IMR-90 (cell line): ENCODE measurements at regions not wholly inside any gene's neighbourhood (a gene's known extent, or its start where the extent isn't known, plus 50 kb on each side); places are given as distances from the start of the nearest gene placed in this dataset.
"Not testable (repeated sequence)": the region's sequence is repeated elsewhere in the genome, so short reads cannot be mapped to it uniquely, and the experiment has no call there.

Source experiments
- ATAC-seq: fragments of 200-7000 bp; cut with Tn5 transposase; 2 replicates; pipeline ENCODE4 v1.9.1; 2020; ENCODE audit warnings: low read depth, mild to moderate bottlenecking, moderate library complexity
- BruUV-seq: library from RNA; stranded (reverse); fragments of 400-500 nt; replicated peaks from 2 replicates; lab custom pipeline; 2021; lab: Mats Ljungman, UMichigan
- CTCF ChIA-PET: fragments of 300-600 bp; formaldehyde crosslinking; extraction: SDS; loops from one replicate; lab custom pipeline; 2021; ENCODE audit warnings: antibody characterized with exemption; lab: Yijun Ruan, JAX
- POLR2A ChIA-PET: fragments of 300-600 bp; sonication (Branson Sonifier 250); formaldehyde crosslinking; loops from one replicate; lab custom pipeline; 2022; ENCODE audit warnings: antibody characterized with exemption; ENCODE audit not compliant: unreplicated experiment; lab: Charles Lee
- DNase-seq: peaks from one replicate; pipeline ENCODE4 v3.0.0; 2013
- H2AFZ ChIP-seq: replicated peaks from 2 replicates; pipeline ENCODE3; 2013; ENCODE audit warnings: low read length, mild to moderate bottlenecking; ENCODE audit not compliant: poor library complexity
- H2AK5ac ChIP-seq: 2 replicates; pipeline ENCODE4 v1.6.1; 2013; ENCODE audit warnings: low read depth, low read length, inconsistent platforms
- H2AK9ac ChIP-seq: replicated peaks from 2 replicates; pipeline ENCODE3; 2013; ENCODE audit warnings: mild to moderate bottlenecking, low read depth, low read length, moderate library complexity; ENCODE audit not compliant: poor library complexity
- H2BK120ac ChIP-seq: 2 replicates; pipeline ENCODE4 v1.6.1; 2013; ENCODE audit warnings: low read depth, low read length, inconsistent platforms
- H2BK15ac ChIP-seq: 3 replicates; pipeline ENCODE4 v1.6.1; 2013; ENCODE audit warnings: low read depth, low read length, inconsistent platforms
- H2BK20ac ChIP-seq: 2 replicates; pipeline ENCODE4 v1.6.1; 2013; ENCODE audit warnings: low read depth, mild to moderate bottlenecking, inconsistent platforms, low read length, moderate library complexity
- H2BK5ac ChIP-seq: 2 replicates; pipeline ENCODE4 v1.6.1; 2013; ENCODE audit warnings: mild to moderate bottlenecking, low read depth, low read length, inconsistent platforms; ENCODE audit not compliant: poor library complexity, severe bottlenecking
- H3K14ac ChIP-seq: replicated peaks from 2 replicates; pipeline ENCODE4 v1.6.1; 2013; ENCODE audit warnings: low read depth, low read length, inconsistent platforms
- H3K18ac ChIP-seq: 2 replicates; pipeline ENCODE4 v1.6.1; 2013; ENCODE audit warnings: low read depth, low read length, control low read depth
- H3K23ac ChIP-seq: 2 replicates; pipeline ENCODE4 v1.6.1; 2013; ENCODE audit warnings: low read depth, low read length, inconsistent platforms
- H3K27ac ChIP-seq: 2 replicates; pipeline ENCODE4 v1.5.1; 2013; ENCODE audit warnings: mild to moderate bottlenecking, control low read depth, low read length; ENCODE audit not compliant: insufficient read depth
- H3K27me3 ChIP-seq: 2 replicates; pipeline ENCODE4 v1.6.1; 2013; ENCODE audit warnings: low read length; ENCODE audit not compliant: control insufficient read depth, insufficient read depth
- H3K36me3 ChIP-seq: 2 replicates; pipeline ENCODE4 v1.6.1; 2013; ENCODE audit warnings: low read length, mixed read lengths; ENCODE audit not compliant: control insufficient read depth, insufficient read depth
- H3K4ac ChIP-seq: 2 replicates; pipeline ENCODE4 v1.6.1; 2013; ENCODE audit warnings: low read depth, low read length, inconsistent platforms
- H3K4me1 ChIP-seq: 2 replicates; pipeline ENCODE4 v1.6.1; 2013; ENCODE audit warnings: low read length, mixed read lengths; ENCODE audit not compliant: control insufficient read depth, insufficient read depth
- H3K4me2 ChIP-seq: 2 replicates; pipeline ENCODE4 v1.6.1; 2013; ENCODE audit warnings: low read depth, mild to moderate bottlenecking, control low read depth, low read length, moderate library complexity
- H3K4me3 ChIP-seq: 2 replicates; pipeline ENCODE4 v1.5.1; 2013; ENCODE audit warnings: low read depth, mild to moderate bottlenecking, control low read depth, low read length, moderate library complexity; ENCODE audit not compliant: insufficient read depth
- H3K56ac ChIP-seq: 2 replicates; pipeline ENCODE4 v1.6.1; 2013; ENCODE audit warnings: low read length, inconsistent platforms; ENCODE audit not compliant: insufficient read depth; ENCODE audit errors: extremely low read depth
- H3K79me1 ChIP-seq, 2 experiments: 2 replicates each; pipeline ENCODE4 v1.6.1; 2013; ENCODE audit warnings: low read length in 2 of 2, inconsistent platforms in 1 of 2, low read depth in 1 of 2
- H3K9ac ChIP-seq: 2 replicates; pipeline ENCODE4 v1.6.1; 2013; ENCODE audit warnings: low read depth, low read length, control low read depth
- H3K9me1 ChIP-seq: 2 replicates; pipeline ENCODE4 v1.6.1; 2013; ENCODE audit warnings: low read length, inconsistent platforms; ENCODE audit not compliant: insufficient read depth
- H3K9me3 ChIP-seq: 2 replicates; pipeline ENCODE4 v1.6.1; 2013; ENCODE audit warnings: low read length; ENCODE audit not compliant: control insufficient read depth, insufficient read depth
- H4K20me1 ChIP-seq: 2 replicates; pipeline ENCODE4 v1.6.1; 2013; ENCODE audit warnings: low read length, inconsistent platforms; ENCODE audit not compliant: insufficient read depth
- H4K5ac ChIP-seq: 2 replicates; pipeline ENCODE4 v1.6.1; 2013; ENCODE audit warnings: mild to moderate bottlenecking, low read depth, low read length, control low read depth
- H4K8ac ChIP-seq, 2 experiments: 2 replicates each; pipeline ENCODE4 v1.6.1; 2013; ENCODE audit warnings: low read depth in 2 of 2, low read length in 2 of 2, control low read depth in 1 of 2, inconsistent platforms in 1 of 2
- H4K91ac ChIP-seq: 2 replicates; pipeline ENCODE4 v1.6.1; 2013; ENCODE audit warnings: low read depth, low read length, inconsistent platforms; ENCODE audit not compliant: insufficient read depth
- CEBPB ChIP-seq: IDR thresholded peaks from 2 replicates; pipeline ENCODE4 v1.6.1; 2012; ENCODE audit warnings: low read depth, low read length, improper control_type of control experiment
- ELK1 ChIP-seq: fragments of 150-350 bp; IDR thresholded peaks from 2 replicates; pipeline ENCODE4 v1.6.1; 2016; ENCODE audit warnings: low read depth, mild to moderate bottlenecking, low read length, moderate library complexity, borderline replicate concordance
- MAFK ChIP-seq: IDR thresholded peaks from 2 replicates; pipeline ENCODE4 v1.6.1; 2012; ENCODE audit warnings: low read depth, low read length, improper control_type of control experiment
- NFE2L2 ChIP-seq: fragments of 150-350 bp; IDR thresholded peaks from 2 replicates; pipeline ENCODE4 v1.6.1; 2016; ENCODE audit warnings: low read depth, mild to moderate bottlenecking, low read length
- RFX5 ChIP-seq: IDR thresholded peaks from 2 replicates; pipeline ENCODE4 v1.8.0; 2012; ENCODE audit warnings: low read depth, mild to moderate bottlenecking, low read length, moderate library complexity
- WGBS, 2 experiments: methylation state at CpG; one replicate each; pipeline versions ENCODE4 v1.1.5 to v1.1.7; 2013; ENCODE audit warnings: missing lambda C conversion rate in 2 of 2; ENCODE audit not compliant: insufficient read length in 1 of 2; ENCODE audit errors: extremely low coverage in 2 of 2; 5-methylcytosine and 5-hydroxymethylcytosine counted together
- dilution Hi-C: fragments of 300-500 bp; cut with HindIII; formaldehyde crosslinking; loops from one replicate; pipeline ENCODE4 v1.14.3; 2018; ENCODE audit warnings: low sequenced_read_pairs; ENCODE audit not compliant: unreplicated experiment
- in situ Hi-C: fragments of 300-500 bp; cut with MboI; formaldehyde crosslinking; loops from 3 replicates; pipeline ENCODE4 v1.14.3; 2019; ENCODE audit warnings: low sequenced_read_pairs, inconsistent platforms, mixed read lengths
- intact Hi-C: fragments of 100-400 bp; cut with micrococcal nuclease; formaldehyde crosslinking; loops from 2 replicates; pipeline ENCODE4 v1.10.0; 2022

- no peak overlapping the region for H2AK5ac ChIP-seq
- H2AK9ac ChIP-seq, result no peak overlapping the region
- no peak overlapping the region for H3K27ac ChIP-seq
- H3K14ac ChIP-seq, result no peak overlapping the region
- H2BK15ac ChIP-seq, result no peak overlapping the region
- no peaks in the 10 kb centered on the region for H3K36me3 ChIP-seq
- WGBS, 2 experiments, result no CpG with 5 or more reads among the region's 4 CpGs
- DNase-seq (no peak), ATAC-seq (no peak)
- H3K79me1 ChIP-seq, result no peaks in the 10 kb centered on the region
- CTCF ChIA-PET, result no interaction called here
- no peak overlapping the region for H3K9ac ChIP-seq
- intact Hi-C loops, result no loop called here
- no peak overlapping the region for H2AFZ ChIP-seq
- H3K23ac ChIP-seq, result no peak overlapping the region
- no peak overlapping the region for H2BK20ac ChIP-seq
- TF ChIP-seq CEBPB (no peak), RFX5 (no peak), NFE2L2 (no peak), ELK1 (no peak), MAFK (no peak)
- BruUV-seq, result no TSS peak
- POLR2A ChIA-PET, result no interaction called here
- no peak overlapping the region for H4K5ac ChIP-seq
- no peak overlapping the region for H4K8ac ChIP-seq
- no peak overlapping the region for H3K56ac ChIP-seq
- no peaks in the 10 kb centered on the region for H3K4me1 ChIP-seq
- no peak overlapping the region for H3K4me2 ChIP-seq
- no peaks in the 10 kb centered on the region for H4K20me1 ChIP-seq
- H3K4ac ChIP-seq, result no peak overlapping the region
- no peak overlapping the region for H2BK5ac ChIP-seq
- in situ Hi-C loops, result no loop called here
- H3K4me3 ChIP-seq, result no peak overlapping the region
- H2BK120ac ChIP-seq, result no peak overlapping the region
- H3K9me1 ChIP-seq, result no peaks in the 10 kb centered on the region
- H3K27me3 ChIP-seq, result no peaks in the 10 kb centered on the region
- no peaks in the 10 kb centered on the region for H3K9me3 ChIP-seq
- dilution Hi-C loops, result no loop called here
- no peak overlapping the region for H4K91ac ChIP-seq
- no peak overlapping the region for H3K18ac ChIP-seq
These were observed 122.7 kb upstream of the FAR2 start for GRCh38 chr12:29026419-29026818.

GRCh38 chr12:29029484-29029883 lies 119.6 kb upstream of the FAR2 start:
- H3K27me3 ChIP-seq, in situ Hi-C loops, H3K9me3 ChIP-seq, H3K23ac ChIP-seq, H3K27ac ChIP-seq, H2AK9ac ChIP-seq, H3K14ac ChIP-seq, H3K9ac ChIP-seq, H3K4me1 ChIP-seq, H3K4ac ChIP-seq, H2BK5ac ChIP-seq, DNase-seq, ATAC-seq, H4K8ac ChIP-seq, dilution Hi-C loops, H2AK5ac ChIP-seq, H4K20me1 ChIP-seq, H3K79me1 ChIP-seq, H3K9me1 ChIP-seq, CTCF ChIA-PET, H4K91ac ChIP-seq, H3K4me2 ChIP-seq, BruUV-seq, intact Hi-C loops, H4K5ac ChIP-seq, H2BK120ac ChIP-seq, H3K36me3 ChIP-seq, H3K18ac ChIP-seq, POLR2A ChIA-PET, H2BK20ac ChIP-seq, H2AFZ ChIP-seq, H2BK15ac ChIP-seq, H3K4me3 ChIP-seq, H3K56ac ChIP-seq: not testable (repeated sequence)
- WGBS, 2 experiments, result 93% methylated on average over 3 of the region's 8 CpGs; no CpG with 5 or more reads in 1 of the 2 experiments
